Osteoblast (primary cell): ENCODE measurements at regions not wholly inside any gene's neighbourhood (a gene's known extent, or its start where the extent isn't known, plus 50 kb on each side); places are given as distances from the start of the nearest gene placed in this dataset.

ENCODE experiments used
- DNase-seq: peaks from one replicate; pipeline ENCODE4 v3.0.0; 2011; ENCODE audit warnings: low spot score, mixed read lengths; ENCODE audit not compliant: insufficient read length; ENCODE audit errors: missing footprints
- H2AFZ ChIP-seq: 2 replicates; pipeline ENCODE4 v1.6.0; 2011; ENCODE audit warnings: mild to moderate bottlenecking, low read length
- H3K27ac ChIP-seq: 2 replicates; pipeline ENCODE4 v1.5.1; 2011; ENCODE audit warnings: mild to moderate bottlenecking, low read depth, low read length, moderate library complexity
- H3K27me3 ChIP-seq: 2 replicates; pipeline ENCODE4 v1.6.0; 2012; ENCODE audit warnings: mild to moderate bottlenecking, control low read depth, inconsistent platforms, low read length, moderate library complexity; ENCODE audit not compliant: insufficient read depth
- H3K36me3 ChIP-seq: 2 replicates; pipeline ENCODE4 v1.5.1; 2011; ENCODE audit warnings: mild to moderate bottlenecking, low read length, control low read depth, moderate library complexity; ENCODE audit not compliant: insufficient read depth
- H3K4me1 ChIP-seq: 2 replicates; pipeline ENCODE4 v1.5.1; 2011; ENCODE audit warnings: mild to moderate bottlenecking, low read length, control low read depth, moderate library complexity; ENCODE audit not compliant: insufficient read depth
- H3K4me2 ChIP-seq: 2 replicates; pipeline ENCODE4 v1.6.0; 2011; ENCODE audit warnings: mild to moderate bottlenecking, low read length; ENCODE audit not compliant: insufficient read depth
- H3K4me3 ChIP-seq: fragments of 200-600 bp; sonication (generic); 3 replicates; pipeline ENCODE4 v1.5.1; 2012; ENCODE audit warnings: mild to moderate bottlenecking, low read length, inconsistent platforms; ENCODE audit not compliant: insufficient read depth
- H3K79me2 ChIP-seq: 2 replicates; pipeline ENCODE4 v1.6.0; 2012; ENCODE audit warnings: mild to moderate bottlenecking, low read length, control low read depth, inconsistent platforms; ENCODE audit not compliant: insufficient read depth
- H3K9me3 ChIP-seq: 2 replicates; pipeline ENCODE4 v1.5.1; 2011; ENCODE audit warnings: low read depth, low read length, control low read depth
- H4K20me1 ChIP-seq: 2 replicates; pipeline ENCODE4 v1.6.0; 2012; ENCODE audit warnings: mild to moderate bottlenecking, low read length, control low read depth; ENCODE audit not compliant: insufficient read depth
- TF ChIP-seq, protein P1 (sequence below): IDR thresholded peaks from 2 replicates; pipeline ENCODE4 v1.5.1; 2011; ENCODE audit warnings: mild to moderate bottlenecking, low read depth, low read length, moderate library complexity; ENCODE audit errors: extremely low read depth

GRCh38 chr2:23183733-23184132 lies 201.2 kb upstream of the KLHL29 start:
- H3K4me1 ChIP-seq: no peaks in the 10 kb centered on the region
- no peaks in the 10 kb centered on the region for H3K36me3 ChIP-seq
- no peak overlapping the region for H3K4me3 ChIP-seq
- TF ChIP-seq, protein P1, sequence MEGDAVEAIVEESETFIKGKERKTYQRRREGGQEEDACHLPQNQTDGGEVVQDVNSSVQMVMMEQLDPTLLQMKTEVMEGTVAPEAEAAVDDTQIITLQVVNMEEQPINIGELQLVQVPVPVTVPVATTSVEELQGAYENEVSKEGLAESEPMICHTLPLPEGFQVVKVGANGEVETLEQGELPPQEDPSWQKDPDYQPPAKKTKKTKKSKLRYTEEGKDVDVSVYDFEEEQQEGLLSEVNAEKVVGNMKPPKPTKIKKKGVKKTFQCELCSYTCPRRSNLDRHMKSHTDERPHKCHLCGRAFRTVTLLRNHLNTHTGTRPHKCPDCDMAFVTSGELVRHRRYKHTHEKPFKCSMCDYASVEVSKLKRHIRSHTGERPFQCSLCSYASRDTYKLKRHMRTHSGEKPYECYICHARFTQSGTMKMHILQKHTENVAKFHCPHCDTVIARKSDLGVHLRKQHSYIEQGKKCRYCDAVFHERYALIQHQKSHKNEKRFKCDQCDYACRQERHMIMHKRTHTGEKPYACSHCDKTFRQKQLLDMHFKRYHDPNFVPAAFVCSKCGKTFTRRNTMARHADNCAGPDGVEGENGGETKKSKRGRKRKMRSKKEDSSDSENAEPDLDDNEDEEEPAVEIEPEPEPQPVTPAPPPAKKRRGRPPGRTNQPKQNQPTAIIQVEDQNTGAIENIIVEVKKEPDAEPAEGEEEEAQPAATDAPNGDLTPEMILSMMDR: no peak
- no peaks in the 10 kb centered on the region for H3K27me3 ChIP-seq
- H3K79me2 ChIP-seq: no peaks in the 10 kb centered on the region
- no peak overlapping the region for H3K4me2 ChIP-seq
- H4K20me1 ChIP-seq: no peaks in the 10 kb centered on the region
- no peak overlapping the region for H3K27ac ChIP-seq
- DNase-seq: no peak
- no peak overlapping the region for H2AFZ ChIP-seq
- no peaks in the 10 kb centered on the region for H3K9me3 ChIP-seq

- H3K27me3 ChIP-seq: no peaks in the 10 kb centered on the region
- H3K9me3 ChIP-seq: no peaks in the 10 kb centered on the region
- no peaks in the 10 kb centered on the region for H3K4me1 ChIP-seq
- TF ChIP-seq, protein P1: no peak
- H4K20me1 ChIP-seq: no peaks in the 10 kb centered on the region
- no peaks in the 10 kb centered on the region for H3K79me2 ChIP-seq
- DNase-seq: no peak
- no peak overlapping the region for H3K27ac ChIP-seq
- no peak overlapping the region for H3K4me3 ChIP-seq
- H3K4me2 ChIP-seq: no peak overlapping the region
- H2AFZ ChIP-seq: no peak overlapping the region
- H3K36me3 ChIP-seq: no peaks in the 10 kb centered on the region
Observed at GRCh38 chr2:23198316-23199114, 186.5 kb upstream of the KLHL29 start.

DNA sequence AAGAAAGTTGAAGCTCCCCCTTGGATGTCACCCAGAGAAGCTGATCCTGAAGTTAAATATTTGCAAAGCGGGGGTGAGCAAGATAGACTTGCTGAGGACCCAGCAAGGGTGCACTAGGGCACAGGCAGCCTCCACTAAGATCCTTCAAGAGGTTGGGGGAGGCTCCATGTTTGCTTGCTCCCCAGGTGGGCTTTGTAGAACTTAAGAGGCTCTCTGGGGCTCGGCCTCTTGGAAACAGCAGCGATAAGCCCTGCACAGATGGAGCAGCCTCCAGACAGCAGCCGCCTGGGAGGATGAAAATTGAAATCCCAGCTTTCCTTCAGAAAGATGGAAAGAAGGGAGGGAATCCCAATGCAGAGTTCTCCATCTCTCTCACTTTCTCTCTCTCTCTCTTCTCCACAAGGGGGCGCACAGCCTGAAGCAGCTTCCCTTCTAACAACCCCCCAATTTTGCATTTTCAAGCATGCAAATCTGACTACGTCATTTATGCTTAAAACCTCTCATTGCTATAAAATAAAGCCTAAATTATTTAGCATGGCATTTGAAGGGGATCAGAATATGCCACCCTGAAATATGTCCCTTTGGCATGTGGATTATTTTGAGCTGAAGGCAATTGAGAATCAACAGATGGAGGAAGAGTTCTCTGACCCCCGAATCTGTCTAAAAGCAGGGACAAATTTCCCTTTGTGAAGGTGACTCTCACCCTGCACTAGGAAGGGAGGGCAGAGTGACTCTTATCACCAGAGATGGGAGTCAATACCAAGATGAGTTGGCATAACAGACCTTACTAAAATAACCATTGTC lies 185.7 kb upstream of the KLHL29 start:
- TF ChIP-seq, protein P1: peak; percentile 62
- no peaks in the 10 kb centered on the region for H3K9me3 ChIP-seq
- H3K79me2 ChIP-seq: no peaks in the 10 kb centered on the region
- H3K4me3 ChIP-seq: no peak overlapping the region
- DNase-seq: no peak
- no peaks in the 10 kb centered on the region for H3K27me3 ChIP-seq
- no peak overlapping the region for H2AFZ ChIP-seq
- no peak overlapping the region for H3K4me2 ChIP-seq
- H3K4me1 ChIP-seq: no peaks in the 10 kb centered on the region
- no peaks in the 10 kb centered on the region for H3K36me3 ChIP-seq
- no peaks in the 10 kb centered on the region for H4K20me1 ChIP-seq
- no peak overlapping the region for H3K27ac ChIP-seq
